ENCODE measurements at regions not wholly inside any gene's neighbourhood (a gene's known extent, or its start where the extent isn't known, plus 50 kb on each side); places are given as distances from the start of the nearest gene placed in this dataset.

DNA sequence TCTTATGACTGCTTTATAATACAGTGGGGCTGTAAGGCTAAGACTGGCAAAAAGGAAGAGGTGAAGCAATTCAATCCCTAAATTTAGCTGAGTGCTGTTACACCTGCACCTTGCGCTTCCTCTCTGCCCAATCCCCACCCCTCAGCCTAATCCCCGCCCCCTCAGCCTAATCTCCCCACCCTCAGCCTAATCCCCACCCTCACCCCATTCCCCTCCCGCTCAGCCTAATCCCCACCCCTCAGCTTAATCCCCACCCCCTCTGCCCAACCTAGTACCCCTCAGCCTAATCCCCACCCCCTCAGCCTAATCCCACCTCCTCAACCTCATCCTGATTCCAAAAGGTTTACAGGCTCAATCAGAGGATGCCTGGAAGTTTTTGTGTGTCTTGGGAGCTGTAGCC lies 155.5 kb downstream of the PMP22 start:
- DNase-seq (ENCODE audit: low read depth in 2 of 2), result no peak

DNA sequence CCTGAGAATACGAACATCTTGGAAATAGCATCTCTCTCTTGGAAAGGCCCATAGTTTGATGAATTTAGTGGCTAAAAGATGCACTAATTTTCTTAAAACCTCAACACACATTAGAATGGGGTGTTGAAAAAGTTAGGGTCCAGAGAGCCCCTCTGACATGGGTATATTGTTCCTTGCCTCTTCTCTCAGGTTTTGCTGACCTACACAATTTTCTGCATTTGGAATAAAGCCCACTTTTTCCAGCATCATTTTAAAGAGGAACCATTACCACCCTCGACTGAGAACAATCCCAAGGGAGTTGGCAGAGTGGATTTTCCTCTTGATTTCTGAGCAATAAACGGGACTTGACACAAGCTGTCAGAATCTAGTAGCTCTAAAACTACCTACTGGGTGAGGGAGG lies 156.1 kb downstream of the PMP22 start:
- DNase-seq (ENCODE audit: low read depth in 2 of 2), result no peak

DNA sequence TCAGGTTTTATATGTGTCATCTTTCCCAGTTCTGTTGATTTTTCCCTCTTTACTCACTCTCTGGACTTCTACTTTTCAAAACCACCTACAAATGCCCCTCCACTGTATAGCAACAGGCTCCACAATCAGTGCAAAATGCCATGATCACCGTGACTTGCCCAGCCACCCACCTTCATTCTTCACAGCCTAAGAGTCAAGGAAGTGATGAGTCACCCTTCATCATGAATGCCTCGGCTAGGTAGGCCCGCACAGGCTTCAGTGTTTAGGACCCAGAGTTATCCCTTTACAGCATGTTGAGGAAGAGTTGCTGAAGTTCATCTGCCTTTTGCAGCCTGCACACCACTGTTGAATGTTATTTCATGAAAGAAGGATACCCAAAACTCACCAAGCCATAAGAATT lies 158.6 kb downstream of the PMP22 start:
- no peak for DNase-seq (ENCODE audit: low read depth in 2 of 2)

DNA sequence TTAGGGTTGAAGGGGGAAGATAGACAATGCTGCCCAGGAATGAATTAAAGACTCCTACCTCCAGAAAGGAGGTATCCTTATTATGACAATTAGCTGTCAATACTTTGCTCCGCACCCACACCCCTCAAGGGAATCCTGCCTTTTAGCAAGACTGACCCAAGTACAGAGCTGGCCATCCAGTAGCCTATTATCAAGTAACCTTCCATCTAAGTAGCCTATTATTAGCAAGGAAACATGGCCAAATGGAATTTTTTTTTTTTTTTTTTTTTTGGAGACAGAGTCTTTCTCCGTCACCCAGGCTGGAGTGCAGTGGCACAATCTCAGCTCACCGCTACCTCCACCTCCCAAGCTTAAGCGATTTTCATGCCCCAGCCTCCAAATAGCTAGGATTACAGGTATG lies 161.3 kb downstream of the PMP22 start:
- DNase-seq (ENCODE audit: low read depth in 2 of 2), result no peak

DNA sequence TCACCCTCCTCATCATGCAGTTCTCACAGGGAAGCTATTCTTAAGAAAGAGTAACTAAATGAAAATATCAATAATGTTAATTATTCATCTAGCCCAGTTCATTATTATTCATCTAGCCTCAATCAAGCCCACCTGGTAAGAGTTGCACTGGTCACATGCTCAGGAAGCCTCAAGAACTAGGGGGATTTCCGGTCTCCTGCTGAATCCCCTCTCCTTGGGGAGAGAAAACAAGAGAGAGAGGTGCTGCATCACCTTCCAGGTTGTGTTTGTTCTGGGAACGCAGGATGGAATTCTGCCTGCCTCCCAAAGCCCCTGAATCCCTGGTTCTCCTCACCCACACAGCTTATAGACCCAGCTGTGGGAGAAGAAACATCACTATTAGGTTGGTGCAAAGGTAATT lies 164.0 kb downstream of the PMP22 start:
- no peak for DNase-seq (ENCODE audit: low read depth in 2 of 2)

DNA sequence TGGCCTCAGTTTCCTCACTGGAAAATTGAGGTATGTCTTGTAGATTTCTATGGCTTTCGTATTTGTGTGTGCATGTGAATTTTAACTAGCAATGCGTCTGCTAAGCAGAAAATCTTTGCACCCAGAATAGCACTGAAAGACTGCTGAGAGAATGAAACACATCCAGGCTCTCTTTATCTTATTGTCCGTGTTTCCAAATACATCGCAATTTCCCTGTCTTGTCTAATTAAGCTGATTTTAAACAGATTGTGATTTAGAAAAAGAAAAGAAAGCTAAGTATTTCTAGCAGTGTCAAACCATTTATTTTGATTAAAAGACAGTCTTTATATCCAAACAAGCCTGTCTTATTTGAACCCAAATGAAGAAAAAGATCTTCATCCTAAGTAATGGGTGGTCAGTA lies 168.6 kb downstream of the PMP22 start:
- DNase-seq (ENCODE audit: low read depth in 2 of 2), result no peak

DNA sequence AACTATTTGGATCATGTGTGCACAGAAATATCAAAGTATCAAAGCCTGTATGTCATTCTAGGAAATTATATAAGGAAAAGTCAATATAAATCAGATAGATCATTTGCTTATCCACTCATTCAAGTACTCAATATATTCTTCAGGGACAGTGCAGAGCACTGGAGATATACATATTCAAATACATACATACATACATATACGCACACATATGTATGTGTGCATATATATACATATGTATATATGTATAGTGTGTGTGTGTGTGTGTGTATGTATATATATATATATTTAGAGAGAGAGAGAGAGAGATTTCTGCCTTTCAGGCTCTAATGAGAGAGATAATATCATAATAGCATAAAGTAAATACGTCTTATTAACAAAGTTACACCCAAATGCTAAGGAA lies 169.2 kb downstream of the PMP22 start:
- DNase-seq (ENCODE audit: low read depth in 2 of 2), result no peak

DNA sequence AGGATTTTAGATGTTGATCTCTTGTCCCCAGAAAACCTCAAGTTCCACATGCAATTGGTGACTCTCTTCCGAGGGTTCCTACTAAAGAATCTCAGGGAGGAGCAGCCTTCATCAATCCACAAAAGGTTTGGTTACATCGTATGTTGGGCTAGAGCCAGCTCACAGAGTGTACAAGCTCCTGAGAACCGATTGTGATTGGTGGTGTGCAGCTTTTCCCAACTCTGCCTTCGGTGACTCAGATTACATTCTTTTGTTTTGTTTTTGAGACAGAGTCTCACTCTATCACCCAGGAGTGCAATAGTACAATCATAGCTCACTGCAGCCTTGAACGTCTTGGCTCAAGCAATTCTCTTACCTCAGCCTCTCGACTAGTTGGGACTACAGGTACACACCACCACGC lies 172.4 kb downstream of the PMP22 start:
- no peak for DNase-seq (ENCODE audit: low read depth in 2 of 2)

DNA sequence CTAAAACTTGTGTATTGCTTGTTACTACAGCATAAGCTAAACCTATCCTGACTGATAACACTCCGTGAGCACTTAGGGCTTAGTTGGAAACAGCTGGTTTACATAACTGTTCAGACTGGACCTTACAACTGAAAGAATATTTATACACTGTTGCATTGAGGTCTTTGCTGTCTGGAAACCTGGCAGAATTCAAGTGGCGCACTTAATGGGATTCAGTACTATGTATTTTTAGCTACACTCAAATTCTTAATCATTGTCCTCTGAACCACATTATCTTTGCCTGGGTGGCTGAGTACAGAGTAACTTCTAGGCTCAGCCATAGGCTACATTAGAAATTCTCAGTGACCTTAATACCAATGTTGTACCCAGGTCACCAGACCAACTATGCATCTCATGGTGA lies 172.9 kb downstream of the PMP22 start:
- DNase-seq (ENCODE audit: low read depth in 2 of 2), result no peak

DNA sequence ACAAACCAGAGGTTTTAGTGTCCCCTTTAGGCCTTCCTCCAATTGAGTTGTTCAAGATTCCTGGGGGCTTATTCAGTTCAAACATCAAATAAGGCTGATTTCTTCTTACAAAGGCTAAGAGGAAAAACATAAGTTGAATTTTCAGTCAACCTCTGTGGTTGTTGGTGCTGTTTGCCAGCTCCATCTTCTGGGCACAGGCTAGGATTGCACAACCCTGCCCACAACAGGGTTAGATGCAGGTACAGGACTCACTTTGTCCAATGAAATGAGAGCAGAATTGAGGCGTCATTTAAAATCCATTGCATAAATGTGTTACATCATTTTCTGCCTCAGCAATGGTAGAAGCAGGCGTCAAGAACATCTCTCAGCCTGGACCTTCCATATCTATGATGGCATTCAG lies 173.3 kb downstream of the PMP22 start:
- DNase-seq (ENCODE audit: low read depth in 2 of 2), result no peak

DNA sequence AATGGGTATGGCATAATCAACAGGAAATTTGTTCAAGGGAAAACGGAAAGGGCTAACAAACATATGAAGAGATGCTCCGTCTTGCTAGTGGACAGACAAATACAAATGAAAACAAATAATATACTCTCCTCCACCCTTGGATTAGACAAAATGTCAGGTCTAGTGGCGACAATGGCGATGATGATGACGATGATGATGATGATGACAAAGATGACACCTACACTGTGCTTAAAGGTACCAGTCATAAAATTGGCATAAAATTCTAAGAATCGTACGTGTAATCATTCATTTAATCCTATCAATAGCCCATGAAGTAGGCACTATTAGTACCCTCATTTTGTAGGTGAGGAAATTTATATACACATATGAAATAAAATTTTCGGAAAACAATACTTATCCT lies 174.6 kb downstream of the PMP22 start:
- no peak for DNase-seq (ENCODE audit: low read depth in 2 of 2)

DNA sequence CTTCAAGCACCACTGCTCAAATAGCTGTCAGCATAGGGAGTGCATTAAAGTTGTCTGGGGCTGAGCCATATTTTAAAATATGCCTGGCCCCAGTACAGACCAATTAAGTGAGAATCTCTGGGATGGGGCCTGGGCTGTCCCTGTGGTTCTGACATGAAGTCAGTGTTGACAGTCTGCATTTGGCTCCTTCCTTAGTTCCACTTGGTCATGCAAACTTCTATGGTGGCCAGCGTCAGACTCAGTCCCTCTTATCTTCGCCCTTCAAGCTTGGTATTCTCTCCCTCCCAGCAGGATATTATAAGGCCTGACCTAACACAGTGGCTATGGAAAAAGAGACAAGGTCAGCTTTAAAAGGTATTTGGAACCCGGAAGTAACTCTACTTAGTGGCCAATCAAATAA lies 177.2 kb downstream of the PMP22 start:
- no peak for DNase-seq (ENCODE audit: low read depth in 2 of 2)

DNA sequence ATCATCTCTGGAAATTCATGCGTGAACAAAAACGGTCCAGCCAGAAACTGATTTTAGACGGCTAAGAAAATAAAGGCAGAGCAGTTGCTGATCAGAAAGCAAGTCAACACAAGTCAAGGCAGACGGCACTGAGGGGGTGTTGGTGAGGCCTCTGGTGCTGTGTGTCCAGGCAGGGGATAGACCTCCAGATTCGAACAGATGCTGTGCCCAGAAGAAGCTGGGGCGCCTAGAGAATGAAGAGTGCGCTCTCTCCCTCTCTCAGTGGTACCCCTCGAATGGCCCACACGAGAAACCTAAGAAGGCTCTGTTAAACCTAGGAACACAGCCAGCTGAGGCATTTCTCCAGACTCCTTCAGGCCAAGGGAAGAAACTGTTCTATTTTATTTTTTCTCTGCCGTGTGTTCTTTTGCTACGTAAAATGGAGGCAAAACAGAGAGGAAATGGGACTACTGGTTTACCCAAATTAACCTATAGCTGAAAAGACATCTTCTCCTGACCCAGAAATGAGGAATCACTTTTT lies 178.3 kb downstream of the PMP22 start:
- no peak for DNase-seq (ENCODE audit: low read depth in 2 of 2)

DNA sequence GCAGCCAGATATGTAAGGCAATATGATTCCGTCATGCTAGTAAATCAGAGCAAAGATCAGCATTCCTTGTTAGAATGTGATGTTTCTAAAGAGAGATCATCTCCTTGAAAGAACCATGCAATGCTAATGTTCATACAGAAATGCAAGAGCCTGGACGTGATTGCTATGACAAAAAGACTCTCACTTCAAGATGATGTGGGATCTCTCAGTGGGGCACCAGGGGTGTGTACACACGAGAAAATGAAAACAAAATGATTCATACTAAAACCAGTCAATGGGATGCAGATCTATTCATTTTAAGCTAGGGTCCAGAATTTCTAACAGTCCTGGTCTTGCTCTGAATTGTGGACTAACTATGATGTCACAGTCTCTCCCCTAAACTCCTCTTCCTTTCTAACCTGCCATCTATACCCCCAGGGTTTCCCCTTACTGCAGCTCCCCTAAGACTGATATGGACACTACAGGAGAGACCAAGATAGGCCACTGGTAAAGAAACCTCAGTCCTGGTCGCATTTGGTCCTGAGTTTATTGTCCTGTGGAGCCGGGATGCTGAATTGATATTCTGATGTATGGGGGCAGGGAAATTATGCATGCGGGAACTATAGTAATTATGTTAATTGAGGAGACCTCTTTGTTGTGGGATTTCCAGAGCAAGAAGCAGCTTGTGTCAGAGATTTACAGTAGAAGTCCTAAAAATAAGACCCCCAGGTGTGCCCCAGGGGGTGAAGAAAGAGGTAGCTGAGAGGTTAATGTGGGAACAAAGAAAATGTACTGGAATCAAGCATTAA lies 179.0 kb downstream of the PMP22 start:
- DNase-seq (ENCODE audit: low read depth in 2 of 2), result no peak

DNA sequence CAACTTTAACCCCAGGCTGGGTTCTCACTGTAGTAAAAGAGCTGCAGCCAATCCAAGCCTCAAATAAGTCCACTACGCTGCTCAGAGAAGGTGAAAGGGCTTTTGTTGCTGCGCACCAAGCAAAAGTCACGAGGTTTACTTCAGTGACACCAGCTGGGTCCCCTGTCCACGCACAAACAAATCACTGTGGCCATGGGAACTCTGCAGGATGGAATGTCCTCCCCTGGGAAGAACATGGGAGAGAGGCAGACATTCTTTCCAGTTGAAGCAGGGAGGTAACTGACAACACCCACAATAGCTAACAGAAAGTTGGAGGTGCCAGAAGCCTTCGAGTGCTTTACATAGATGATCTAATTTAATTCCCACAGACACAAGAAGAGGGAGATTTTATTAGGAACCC lies 181.9 kb downstream of the PMP22 start:
- DNase-seq (ENCODE audit: low read depth in 2 of 2), result no peak

DNA sequence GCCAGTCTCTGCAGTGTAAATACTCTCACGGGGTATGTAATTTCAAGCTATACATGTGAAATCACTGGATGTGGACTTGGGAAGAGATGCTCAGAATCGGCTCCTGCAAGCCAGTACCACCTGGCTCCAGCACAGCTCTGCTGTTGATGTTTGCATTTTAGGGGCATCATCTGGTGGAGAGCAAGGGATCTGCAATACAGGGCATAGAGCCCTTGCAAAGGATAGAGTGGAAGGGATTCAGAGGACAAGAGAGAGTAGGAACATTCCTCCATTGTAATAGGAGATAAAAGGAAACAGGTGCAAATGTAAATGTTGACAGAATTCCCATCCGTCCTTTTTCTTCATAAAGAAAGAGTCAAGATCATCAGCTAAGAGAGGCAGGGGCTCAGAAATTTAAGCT lies 184.1 kb downstream of the PMP22 start:
- DNase-seq (ENCODE audit: low read depth in 2 of 2), result no peak

DNA sequence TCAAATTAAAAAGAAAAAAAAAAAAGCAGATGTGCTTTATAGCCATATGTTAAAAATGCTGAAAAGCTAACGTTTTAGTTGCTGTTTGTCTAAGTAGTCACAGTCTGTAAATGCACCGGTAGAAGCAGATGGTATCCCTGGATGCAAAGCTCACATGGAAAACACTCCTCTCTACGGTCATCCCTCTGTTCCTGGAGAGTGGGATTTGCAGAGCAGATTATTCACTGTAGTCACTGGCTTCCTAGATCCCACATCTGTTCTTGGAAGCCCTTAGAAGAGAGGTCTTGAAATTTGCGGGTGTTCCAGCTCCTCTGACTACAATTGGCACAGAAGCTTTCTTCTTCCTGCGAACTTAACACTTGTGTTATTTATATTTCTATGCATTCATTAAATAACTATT lies 186.6 kb downstream of the PMP22 start:
- DNase-seq (ENCODE audit: low read depth in 2 of 2), result no peak

DNA sequence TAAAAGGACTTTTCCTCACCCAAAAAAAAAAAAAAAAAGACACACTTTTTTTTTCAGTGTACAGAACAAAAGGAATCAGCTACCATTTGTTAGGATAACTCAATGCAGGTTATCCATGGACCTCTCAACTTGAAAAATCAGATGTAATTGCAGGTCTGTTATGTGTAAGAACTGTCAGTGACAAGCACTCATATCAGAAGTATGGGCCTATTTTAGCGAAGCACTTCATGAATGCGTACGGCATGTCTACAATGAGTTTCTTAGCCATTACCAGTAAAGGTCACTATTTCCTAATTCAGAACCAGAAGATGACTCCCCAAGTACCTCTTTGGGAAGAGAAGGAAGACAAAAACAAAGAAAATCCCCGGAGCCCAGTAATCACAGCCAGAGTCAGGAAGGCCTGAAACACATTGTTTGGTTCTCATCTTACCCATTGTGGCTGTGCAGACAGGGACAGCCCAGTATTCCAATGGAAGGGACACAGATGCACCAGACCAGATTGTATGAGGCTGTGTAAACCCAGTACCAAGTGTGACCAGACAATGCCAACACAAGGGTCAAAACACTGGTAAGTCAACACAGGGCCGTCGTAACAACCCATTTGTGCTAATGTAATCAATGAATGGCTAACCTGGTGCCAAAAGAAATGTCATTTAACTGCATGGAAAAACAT lies 188.0 kb downstream of the PMP22 start:
- DNase-seq (ENCODE audit: low read depth in 2 of 2), result no peak

DNA sequence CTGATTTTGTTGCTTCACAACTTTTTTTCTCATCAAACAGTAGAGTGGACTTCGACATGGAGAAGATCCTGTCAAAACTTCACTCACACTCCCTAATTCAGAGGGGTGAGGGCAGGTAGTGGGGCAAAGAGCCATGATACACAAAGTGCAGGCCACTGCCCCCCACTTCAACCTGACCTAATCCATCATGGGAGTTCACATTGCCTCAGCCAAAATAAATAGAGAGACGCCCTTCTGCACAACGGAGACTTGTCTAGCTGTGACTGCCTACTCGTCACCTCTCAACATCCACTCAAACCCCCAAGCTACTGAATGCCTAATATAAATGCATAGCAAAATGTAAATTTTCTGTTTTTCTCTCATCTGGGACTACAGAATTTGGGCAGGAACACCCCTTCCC lies 213.2 kb downstream of the PMP22 start:
- DNase-seq (ENCODE audit: low read depth in 2 of 2), result no peak

DNA sequence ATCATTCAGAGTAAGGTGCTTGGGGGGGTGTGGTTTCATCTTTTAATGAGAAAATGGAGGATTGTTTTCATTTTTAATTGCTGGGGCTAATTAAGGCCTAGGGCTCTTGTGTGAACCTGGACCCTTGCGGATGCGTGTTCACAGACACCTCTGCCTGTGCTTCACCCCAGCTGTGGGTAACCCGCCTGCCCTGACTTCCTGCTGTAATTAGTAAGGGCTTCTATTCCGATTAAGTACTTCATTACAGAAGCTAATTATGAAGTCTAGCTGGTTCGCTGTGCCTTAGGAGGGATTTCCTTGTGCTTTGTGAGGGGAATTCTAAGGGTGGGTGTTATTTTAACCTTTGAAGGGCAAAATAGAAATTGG lies 215.3 kb downstream of the PMP22 start:
- no peak for DNase-seq (ENCODE audit: low read depth in 2 of 2)

DNA sequence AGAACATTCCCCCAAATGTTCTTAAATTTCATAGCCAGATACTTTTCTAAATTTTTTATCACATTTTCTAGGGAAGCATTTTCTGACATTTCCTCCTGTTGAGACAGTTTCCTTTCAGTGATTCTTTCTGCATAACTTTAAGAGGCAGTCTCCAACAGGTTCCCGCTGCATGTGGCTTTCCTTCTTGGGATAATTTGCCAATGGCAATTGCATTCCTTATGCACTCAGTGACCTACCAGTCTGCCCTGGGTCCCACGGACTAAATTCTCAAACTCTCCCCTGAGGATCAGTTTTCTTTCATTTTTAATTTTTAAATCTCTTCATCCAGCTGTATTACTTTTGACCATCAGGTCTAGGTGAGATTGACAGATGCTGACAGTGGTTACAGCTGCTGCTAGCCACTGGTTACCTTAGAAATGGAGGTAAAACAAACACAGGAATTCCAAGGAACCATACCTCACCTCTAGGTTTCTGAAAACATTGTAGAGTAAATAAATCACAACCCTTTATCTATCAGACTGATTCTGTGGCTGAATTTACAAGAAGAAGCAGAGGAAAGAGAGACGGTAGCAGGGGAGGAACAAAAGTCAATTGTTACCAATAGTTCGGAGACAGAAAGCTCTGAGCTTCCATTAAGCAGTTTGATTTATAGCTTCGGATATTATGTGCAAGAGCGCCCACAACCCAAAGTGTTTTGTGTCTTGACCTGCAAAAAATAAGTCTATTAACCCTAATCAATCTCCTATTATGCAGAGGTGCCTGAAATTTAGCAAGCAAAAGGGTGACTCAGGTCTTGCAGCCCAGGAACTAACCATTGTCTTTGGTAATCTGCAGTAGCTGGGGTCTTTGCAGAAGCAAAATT lies 216.0 kb downstream of the PMP22 start:
- no peak for DNase-seq (ENCODE audit: low read depth in 2 of 2)

DNA sequence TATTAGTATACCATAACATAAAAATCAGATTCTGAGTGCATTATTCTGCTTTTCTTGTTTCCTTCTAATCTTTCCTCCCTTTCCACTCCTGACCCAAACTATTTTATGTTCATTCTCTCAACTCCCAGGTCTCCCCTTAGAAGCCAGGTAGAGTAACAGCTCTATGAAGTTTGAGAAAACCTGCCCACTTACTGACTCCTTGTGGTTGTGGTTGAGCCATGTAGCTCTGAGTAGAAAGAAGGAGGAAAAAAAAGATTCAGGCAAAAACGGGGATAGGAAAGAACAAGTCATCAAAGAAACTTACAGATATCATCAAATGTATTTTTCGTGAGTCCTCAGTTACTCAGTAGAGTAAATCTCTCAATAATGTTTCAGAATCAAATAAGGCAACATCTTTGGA lies 216.7 kb downstream of the PMP22 start:
- DNase-seq (ENCODE audit: low read depth in 2 of 2), result no peak

DNA sequence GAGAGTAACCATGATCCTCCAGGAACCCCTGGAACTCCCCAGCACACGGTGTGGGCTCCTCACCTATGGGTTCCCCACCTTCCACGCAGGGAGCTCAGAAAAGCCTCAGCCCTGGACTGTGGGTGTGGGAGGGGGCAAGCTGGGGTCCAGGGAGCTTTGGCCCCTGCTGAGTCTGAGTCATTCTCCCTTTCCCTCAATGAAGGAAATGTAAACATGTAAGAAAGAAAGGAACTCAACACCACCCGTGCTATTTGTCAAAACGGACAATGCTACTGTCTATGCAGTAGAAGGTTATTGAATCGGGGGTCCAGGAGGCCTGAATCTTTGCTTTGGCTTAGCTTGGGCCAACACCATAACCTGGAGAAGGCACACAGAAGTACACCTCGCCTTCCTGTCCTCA lies 222.8 kb downstream of the PMP22 start:
- DNase-seq (ENCODE audit: low read depth in 2 of 2), result no peak

Measured in stimulated activated CD8-positive, alpha-beta memory T cell treated with anti-CD3 and anti-CD28 coated beads, Interleukin-15, amount 100 ng/mL, for 4 hours (primary cell).